ENCODE measurements at regions not wholly inside any gene's neighbourhood (a gene's known extent, or its start where the extent isn't known, plus 50 kb on each side); places are given as distances from the start of the nearest gene placed in this dataset.

DNA sequence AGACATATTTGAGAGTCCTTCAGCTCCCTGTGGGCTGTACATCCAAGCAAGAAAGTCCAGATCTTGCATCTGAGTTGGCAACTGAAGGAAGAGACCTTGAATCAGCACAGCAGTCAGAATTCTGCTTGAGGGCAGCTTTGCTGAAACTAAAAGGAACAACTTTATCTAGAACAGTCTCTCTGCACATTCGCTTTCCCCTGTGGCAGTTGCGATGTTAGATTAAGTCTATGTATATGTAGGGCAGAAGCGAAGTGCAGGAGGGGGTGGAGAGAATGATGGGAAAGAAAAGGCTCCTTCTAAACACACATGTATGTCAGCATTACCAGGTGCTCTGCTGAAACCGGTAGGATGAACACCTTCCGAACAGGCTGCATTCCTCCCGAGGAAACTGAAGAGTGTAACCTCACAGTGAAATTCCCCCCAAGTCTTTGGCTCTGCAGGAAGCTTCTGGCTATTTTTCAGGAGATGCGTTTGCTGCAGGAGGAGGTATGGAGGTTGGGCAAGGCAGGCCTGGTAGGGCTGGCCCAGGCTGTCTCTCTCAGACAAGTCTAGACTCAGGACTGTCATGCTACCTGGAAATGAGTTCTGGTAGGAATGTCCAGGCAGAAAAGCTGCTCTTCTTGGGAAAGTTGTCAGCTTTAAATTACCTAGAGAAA lies 70.0 kb upstream of the ATL2 start:
- no peak for DNase-seq

DNA sequence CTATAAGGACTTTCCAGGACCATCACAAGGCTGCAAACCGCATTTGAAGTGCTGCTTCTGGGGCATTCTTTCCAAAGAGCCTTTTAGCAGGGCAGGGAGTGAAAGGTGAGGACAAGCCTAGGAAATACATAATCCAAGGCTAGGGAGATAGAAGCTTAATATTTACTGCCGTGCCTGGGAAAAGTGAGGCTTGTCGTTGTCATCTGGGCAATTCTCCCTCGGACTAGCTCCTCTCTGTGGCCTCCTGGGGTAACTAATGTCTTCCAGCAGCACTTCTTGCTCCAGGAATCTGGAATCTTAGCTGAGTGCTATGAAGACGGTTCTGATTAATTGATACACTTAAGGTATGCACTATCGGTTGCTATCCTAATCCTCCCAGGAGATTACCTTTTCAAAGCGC lies 69.3 kb upstream of the ATL2 start:
- DNase-seq: peak; percentile 46

- no peak for DNase-seq
These were observed 67.2 kb upstream of the ATL2 start for GRCh38 chr2:38444247-38444646.

DNA sequence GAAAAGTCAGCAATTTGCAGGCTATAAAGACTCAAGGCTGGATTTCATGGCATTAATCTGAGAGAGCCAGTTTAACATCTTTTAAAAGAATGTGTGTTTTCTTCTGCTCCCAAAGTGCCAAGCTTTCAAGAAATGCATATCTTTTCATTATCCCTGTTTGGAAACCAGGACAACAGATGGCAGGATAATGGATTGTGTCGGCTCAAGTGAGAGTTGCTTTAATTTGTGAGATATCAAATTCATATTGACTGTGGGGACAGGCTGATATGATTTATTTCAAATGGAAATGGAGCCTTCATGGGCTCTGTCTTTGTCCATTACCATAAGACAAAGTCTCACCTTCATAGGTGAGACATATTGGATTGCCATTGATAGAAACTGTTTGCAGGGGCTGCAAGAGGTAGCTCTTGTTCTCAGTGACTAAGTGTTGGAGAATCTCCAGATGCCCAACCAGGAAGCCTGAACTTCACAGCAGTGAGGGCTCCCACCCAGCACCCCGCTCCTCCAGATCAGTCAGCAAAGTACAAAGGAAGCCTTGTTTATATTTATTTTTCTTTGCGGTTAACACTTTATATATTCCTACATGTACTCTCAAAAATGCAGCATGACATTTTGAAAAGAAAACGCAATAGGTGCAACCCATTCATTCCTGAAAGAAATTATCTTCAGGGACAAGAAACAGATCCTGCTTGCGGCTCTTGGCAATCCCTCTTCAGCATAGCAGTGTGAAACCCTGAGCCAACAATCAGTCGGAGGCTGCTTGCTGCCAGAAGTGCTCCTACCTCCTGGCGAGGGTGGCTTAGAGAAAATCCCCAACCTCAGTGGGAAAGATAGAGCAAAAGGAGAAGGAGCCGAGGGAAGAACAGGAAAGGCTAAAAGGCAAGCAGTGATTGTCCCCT lies 65.8 kb upstream of the ATL2 start:
- DNase-seq: peak; percentile 80

- DNase-seq: no peak
These were observed 64.3 kb upstream of the ATL2 start for GRCh38 chr2:38441346-38441745.

DNA sequence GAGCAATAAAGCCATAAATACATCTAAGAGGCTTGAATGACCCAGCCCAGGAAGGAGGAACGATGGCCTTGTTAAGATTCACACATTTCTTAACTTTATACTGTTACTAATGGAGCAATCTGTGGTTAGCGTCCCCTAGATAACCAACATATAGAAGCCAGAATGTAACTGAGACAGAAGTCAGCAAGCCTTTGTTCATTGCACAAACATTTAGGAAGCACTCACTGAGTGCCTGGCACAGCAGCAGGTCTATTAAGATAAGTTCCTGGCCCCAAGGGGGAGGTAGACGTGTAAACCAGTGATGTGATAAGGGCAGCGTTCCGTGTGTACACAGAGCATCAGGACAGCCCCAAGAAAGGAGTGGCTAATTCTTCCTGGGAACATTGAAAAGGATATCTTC lies 63.6 kb upstream of the ATL2 start:
- DNase-seq: no peak

DNA sequence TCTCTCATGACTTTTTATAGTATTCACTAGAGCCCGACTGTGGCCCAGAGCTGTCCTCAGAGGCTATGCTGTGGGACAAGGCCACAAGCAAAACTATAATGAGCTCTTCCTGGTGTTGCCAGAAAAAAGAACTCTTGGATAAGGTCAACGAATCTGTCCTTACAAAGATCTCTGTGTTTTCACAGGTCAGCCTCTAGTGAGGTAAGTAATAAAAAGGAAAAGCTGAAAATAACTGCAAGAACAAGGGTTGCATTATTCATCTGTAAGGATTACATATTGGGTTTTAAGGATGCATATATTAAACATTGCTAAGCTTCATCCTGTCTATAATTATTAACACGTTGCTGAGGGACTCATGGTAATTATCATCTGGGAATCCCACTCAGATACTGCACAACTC lies 62.8 kb upstream of the ATL2 start:
- DNase-seq: no peak

DNA sequence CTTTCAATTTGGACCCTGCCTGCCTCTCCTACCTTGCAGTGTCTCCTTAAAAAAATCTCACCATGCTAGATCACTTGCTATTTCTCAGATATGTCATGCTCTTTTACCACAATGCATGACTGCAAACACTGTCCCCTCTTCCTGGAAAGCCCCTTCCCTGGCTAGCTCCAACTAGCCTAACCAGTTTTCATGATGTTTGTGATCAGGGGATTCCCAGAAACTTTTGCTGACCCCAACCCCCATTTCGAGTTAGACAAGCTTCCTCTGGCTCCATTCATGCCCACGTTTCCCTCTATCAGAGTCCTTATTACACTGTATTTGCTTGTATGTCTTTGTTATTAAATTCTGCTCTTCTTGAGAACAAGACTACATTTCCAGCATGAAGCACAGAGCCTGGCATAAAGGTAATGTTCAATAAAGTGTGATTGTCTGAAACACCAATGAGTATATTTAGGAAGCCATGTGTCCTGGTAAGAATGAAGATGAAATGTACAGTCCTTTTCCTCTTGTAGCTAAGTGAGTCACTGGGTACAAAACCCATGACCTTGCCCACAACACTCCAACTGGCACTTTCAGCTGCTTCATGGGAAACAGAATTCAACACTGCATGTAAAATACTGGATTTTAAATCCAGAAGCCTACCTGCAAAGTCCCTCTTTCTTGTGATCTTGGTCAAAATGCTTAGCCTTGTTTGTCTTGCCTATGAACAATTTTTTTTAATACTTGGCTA lies 62.0 kb upstream of the ATL2 start:
- DNase-seq: no peak

GRCh38 chr2:38438133-38438882 lies 61.2 kb upstream of the ATL2 start:
- DNase-seq: peak; percentile 31

DNA sequence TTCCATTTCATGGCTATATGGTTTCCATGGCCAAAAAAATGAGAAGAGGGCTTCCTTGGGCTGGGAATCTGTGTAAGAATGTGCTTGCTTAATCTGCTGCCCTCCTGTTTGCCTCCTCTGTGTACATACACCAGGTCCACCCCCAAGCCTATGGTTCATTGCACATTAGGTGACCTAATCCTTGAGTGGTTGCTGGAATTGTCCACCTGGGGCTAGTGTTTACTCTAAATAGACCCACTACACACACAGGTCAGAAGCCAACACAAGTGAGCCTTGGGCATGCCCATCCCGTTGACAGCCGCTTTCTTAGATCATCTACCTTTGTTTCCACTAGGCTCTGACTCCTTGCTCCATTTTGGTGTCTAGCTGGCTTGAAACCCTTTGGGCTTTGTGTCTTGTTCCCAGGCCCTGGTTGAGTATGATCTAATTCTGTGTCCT lies 59.2 kb upstream of the ATL2 start:
- no peak for DNase-seq

DNA sequence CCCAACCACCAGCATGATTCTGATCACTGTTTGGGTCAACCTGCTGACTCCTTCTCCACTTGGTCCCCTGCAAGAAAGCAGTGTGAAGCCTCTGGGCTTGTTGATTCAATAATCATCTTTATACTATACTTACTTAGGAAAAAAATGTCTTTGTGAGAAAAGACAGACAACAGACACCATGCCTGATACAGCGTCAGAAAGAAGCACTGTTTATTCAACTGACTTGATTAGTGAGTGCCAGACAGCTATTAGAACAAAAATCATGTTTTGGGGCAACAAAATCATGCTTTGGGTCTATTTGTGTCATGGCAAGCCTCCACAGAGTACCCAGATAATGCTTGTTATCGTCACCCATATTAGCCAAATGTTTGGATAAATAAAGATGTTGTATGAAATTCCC lies 58.7 kb upstream of the ATL2 start:
- DNase-seq: no peak

DNA sequence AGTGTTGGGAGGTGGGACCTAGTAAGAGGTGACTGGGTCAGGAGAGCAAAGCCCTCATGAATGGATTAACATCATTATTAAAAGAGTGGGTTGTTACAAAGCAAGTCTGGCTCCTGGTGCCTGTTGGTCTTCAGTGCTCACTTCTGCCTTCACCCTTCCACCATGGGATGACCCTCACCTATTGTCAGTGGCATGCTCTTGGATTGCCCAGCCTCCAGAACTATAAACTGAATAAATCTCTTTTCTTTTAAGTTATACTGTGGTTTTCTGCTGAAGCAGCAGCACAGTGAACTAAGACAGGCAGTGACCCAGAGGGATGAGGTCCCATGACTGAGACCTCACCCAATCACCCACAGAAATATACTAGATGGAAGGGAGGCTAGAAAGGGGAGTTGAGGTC lies 57.5 kb upstream of the ATL2 start:
- DNase-seq: no peak

GRCh38 chr2:38433607-38433975 lies 56.5 kb upstream of the ATL2 start:
- DNase-seq: no peak

DNA sequence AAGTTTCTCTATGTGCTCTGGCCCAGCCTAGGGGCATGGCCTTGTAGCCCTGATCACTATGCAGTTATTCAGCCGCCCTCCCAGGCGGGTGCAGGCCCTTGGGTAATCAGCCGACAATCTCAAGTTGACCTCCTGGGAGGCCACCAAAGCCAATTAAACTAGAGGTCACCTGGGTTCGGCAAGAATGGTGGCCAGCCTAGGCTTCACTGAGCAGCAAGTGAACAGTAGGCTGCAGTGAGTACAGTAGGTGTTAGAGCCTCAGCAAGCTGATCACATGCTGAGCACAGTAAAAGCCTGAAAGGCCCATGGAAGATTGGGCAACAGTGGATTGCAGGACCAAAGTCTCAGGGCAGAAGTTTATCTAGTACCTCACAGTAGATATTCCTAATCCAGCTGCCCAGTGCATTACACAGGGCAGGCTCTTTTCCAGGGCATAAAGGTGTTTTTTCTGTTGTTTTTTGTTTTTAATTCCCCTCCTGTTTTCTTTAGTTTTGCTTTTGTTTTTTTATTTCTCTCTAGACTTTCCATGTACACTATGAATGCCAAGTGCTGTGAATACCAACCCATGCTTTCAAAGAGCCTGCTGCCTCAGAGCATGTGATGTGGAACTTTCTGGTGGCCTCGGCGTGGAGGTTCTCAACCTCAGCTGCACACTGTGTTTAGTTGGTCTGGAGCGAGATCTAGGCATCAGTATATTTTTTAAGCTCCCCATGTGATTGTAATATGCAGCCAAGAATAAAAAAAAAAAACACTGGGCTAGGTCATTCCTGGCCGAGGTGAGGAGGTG lies 55.9 kb upstream of the ATL2 start:
- DNase-seq: no peak

- no peak for DNase-seq
These were observed 53.6 kb upstream of the ATL2 start for GRCh38 chr2:38430597-38431207.

DNA sequence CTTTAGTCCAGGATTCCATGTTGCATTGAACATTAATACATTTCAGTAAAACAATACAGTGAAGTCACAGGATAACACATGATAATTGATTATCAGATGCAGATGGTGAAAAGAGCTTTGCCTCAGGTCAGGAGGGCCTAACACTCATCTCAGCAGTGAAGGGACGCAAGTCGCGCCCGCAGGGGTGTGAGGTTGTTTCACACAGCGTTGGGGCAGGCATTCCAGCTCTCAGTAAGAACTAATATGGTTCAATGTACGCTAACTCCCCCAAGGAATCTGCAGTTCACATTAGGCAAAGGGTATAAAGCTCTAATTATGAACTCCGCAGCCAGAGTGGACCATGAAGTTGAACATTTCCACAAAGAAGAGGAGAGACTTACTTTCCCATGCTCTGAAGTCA lies 53.1 kb upstream of the ATL2 start:
- DNase-seq: no peak

GRCh38 chr2:38427936-38428335 lies 50.9 kb upstream of the ATL2 start:
- DNase-seq: no peak

- no peak for DNase-seq
These were observed 50.0 kb upstream of the ATL2 start for GRCh38 chr2:38427054-38427453.
